Upper lobe of left lung (tissue), 4 donors: ENCODE measurements at regions not wholly inside any gene's neighbourhood (a gene's known extent, or its start where the extent isn't known, plus 50 kb on each side); places are given as distances from the start of the nearest gene placed in this dataset.

ENCODE experiments used
- EP300 ChIP-seq, 4 donors: sonication (generic); formaldehyde crosslinking; IDR thresholded peaks; one replicate each; pipeline ENCODE4 v1.5.1; 2017; ENCODE audit warnings: antibody characterized with exemption in 4 of 4, control low read depth in 2 of 4
- POLR2A ChIP-seq, 4 donors: fragments of 450-650 bp; IDR thresholded peaks; one replicate each; pipeline ENCODE4 v1.5.1; 2016 to 2017; ENCODE audit warnings: antibody characterized with exemption in 4 of 4, mild to moderate bottlenecking in 2 of 4
- POLR2AphosphoS5 ChIP-seq, 2 donors: sonication (generic); formaldehyde crosslinking; IDR thresholded peaks; one replicate each; pipeline ENCODE4 v1.5.1; 2017; ENCODE audit warnings: antibody characterized with exemption in 2 of 2
- TF ChIP-seq, protein P1 (sequence below), 6 experiments: fragments of 450-650 bp in 4 of 6; fragments of 200-600 bp in 2 of 6; sonication (generic) in 2 of 6; IDR thresholded peaks; one replicate each; pipeline ENCODE4 v1.5.1; 2016 to 2019; ENCODE audit warnings: antibody characterized with exemption in 6 of 6

DNA sequence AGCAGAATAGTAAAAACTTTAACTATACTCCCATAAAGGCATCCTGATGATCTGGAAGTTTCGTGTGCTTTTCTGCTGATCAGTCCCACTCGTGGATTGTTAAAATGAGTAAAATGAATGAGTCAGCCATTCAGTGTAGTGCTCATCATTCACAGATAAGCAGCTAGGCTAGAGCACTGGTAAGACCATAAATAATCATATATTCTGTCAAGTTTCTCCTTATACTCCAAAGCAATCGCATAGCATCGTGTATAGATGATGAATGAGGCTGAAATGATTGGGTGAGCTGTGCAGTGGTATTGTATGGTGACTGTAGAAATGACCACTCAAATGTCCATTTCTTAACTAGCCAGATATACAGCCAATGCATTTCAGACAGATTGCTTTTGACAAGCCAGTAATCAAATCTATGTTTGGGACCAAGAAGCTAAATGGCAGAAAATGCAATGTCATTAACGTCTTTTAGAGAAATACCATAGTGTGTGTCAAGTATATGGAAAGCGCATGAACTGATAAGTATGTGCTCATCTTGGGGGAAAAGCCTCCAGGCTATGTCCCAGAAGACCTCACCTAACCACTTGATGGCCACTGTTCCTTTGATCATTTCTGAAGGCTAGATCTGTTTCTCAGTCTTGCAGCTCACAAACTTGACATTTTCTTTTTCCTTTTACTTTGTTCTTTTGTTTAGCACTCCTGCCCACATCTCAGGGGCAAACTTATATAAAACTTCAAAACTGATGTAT, 227.2 kb upstream of the FAM3C start:
- TF ChIP-seq, protein P1, sequence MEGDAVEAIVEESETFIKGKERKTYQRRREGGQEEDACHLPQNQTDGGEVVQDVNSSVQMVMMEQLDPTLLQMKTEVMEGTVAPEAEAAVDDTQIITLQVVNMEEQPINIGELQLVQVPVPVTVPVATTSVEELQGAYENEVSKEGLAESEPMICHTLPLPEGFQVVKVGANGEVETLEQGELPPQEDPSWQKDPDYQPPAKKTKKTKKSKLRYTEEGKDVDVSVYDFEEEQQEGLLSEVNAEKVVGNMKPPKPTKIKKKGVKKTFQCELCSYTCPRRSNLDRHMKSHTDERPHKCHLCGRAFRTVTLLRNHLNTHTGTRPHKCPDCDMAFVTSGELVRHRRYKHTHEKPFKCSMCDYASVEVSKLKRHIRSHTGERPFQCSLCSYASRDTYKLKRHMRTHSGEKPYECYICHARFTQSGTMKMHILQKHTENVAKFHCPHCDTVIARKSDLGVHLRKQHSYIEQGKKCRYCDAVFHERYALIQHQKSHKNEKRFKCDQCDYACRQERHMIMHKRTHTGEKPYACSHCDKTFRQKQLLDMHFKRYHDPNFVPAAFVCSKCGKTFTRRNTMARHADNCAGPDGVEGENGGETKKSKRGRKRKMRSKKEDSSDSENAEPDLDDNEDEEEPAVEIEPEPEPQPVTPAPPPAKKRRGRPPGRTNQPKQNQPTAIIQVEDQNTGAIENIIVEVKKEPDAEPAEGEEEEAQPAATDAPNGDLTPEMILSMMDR (IDR thresholded peaks at IDR 0.05), result no peak
- TF ChIP-seq POLR2AphosphoS5 (IDR thresholded peaks at IDR 0.05), result no peak
- TF ChIP-seq POLR2A (IDR thresholded peaks at IDR 0.05), result no peak
- no peak for TF ChIP-seq EP300 (IDR thresholded peaks at IDR 0.05)
